Testis (tissue), 2 donors: ENCODE measurements at regions not wholly inside any gene's neighbourhood (a gene's known extent, or its start where the extent isn't known, plus 50 kb on each side); places are given as distances from the start of the nearest gene placed in this dataset.

Source experiments
- POLR2A ChIP-seq: fragments of 450-650 bp; IDR thresholded peaks from one replicate; pipeline ENCODE4 v1.6.1; 2017; ENCODE audit warnings: antibody characterized with exemption, mild to moderate bottlenecking, moderate library complexity
- TF ChIP-seq, protein P1 (sequence below), 3 experiments: fragments of 450-650 bp in 2 of 3; fragments of 200-600 bp in 1 of 3; sonication (generic) in 1 of 3; IDR thresholded peaks; one replicate each; pipeline ENCODE4 v1.5.1; 2016 to 2019; ENCODE audit warnings: antibody characterized with exemption in 3 of 3, mild to moderate bottlenecking in 2 of 3, moderate library complexity in 1 of 3

DNA sequence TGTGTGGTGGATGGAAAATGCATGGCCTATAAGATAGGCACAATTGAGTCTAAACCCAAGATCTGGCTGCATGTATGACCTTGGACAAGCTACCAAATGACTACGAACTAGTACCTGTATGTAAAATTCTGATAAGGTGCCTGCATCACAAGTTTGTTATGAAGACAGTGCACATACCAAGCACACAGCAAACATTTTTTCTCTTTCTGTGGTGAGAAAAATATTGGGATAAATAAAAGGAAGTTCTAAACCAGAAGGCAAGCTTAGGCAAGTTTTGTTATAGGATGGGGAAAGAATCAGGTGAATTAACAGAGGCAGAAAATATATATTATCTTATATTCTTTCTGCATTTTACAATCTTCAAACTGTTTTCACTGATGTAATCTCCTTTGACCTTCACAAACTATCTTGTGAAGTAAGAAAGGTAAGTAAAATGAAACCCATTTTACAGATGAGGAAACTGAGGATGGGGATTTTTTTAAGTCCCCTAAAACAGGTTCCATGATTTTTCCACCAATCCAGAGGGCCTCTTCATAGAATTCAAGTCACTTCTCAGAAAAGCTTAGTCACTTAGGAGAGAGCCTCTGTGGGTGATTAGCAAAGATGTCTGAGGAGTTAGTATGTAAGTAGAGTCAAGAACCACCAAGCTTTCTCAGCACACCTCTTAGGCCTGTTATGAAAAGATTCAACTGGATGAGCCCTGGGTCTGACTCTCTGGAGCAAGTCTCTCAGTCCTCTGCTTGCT is 132.0 kb upstream of the RAP1B start:
- TF ChIP-seq, protein P1, sequence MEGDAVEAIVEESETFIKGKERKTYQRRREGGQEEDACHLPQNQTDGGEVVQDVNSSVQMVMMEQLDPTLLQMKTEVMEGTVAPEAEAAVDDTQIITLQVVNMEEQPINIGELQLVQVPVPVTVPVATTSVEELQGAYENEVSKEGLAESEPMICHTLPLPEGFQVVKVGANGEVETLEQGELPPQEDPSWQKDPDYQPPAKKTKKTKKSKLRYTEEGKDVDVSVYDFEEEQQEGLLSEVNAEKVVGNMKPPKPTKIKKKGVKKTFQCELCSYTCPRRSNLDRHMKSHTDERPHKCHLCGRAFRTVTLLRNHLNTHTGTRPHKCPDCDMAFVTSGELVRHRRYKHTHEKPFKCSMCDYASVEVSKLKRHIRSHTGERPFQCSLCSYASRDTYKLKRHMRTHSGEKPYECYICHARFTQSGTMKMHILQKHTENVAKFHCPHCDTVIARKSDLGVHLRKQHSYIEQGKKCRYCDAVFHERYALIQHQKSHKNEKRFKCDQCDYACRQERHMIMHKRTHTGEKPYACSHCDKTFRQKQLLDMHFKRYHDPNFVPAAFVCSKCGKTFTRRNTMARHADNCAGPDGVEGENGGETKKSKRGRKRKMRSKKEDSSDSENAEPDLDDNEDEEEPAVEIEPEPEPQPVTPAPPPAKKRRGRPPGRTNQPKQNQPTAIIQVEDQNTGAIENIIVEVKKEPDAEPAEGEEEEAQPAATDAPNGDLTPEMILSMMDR (IDR thresholded peaks at IDR 0.05) = no peak
- TF ChIP-seq POLR2A = no peak
